Nephron (organoid): ENCODE measurements at regions not wholly inside any gene's neighbourhood (a gene's known extent, or its start where the extent isn't known, plus 50 kb on each side); places are given as distances from the start of the nearest gene placed in this dataset.
A peak's percentile ranks its signal among the peaks of the same experiment; 100 is the strongest.
"Not testable (repeated sequence)": the region's sequence is repeated elsewhere in the genome, so short reads cannot be mapped to it uniquely, and the experiment has no call there.

Experiments used
- H3K27ac Mint-ChIP-seq, 3 experiments: 2 replicates each; pipeline ENCODE4 v1.8.0; 2020; ENCODE audit warnings: mixed read lengths in 3 of 3, mild to moderate bottlenecking in 2 of 3, moderate library complexity in 1 of 3
- H3K27me3 Mint-ChIP-seq: 2 replicates; pipeline ENCODE4 v1.8.0; 2021; ENCODE audit warnings: low read depth, mild to moderate bottlenecking, moderate library complexity, mixed read lengths
- H3K36me3 Mint-ChIP-seq: 2 replicates; pipeline ENCODE4 v1.8.0; 2020; ENCODE audit warnings: low read depth, mixed read lengths
- H3K4me1 Mint-ChIP-seq: 2 replicates; pipeline ENCODE4 v1.8.0; 2020; ENCODE audit warnings: mixed read lengths
- H3K4me3 Mint-ChIP-seq, 3 experiments: 2 replicates each; pipeline ENCODE4 v1.8.0; 2020; ENCODE audit warnings: mild to moderate bottlenecking in 3 of 3, mixed read lengths in 3 of 3, moderate library complexity in 2 of 3
- H3K9me3 Mint-ChIP-seq: 2 replicates; pipeline ENCODE4 v1.8.0; 2020; ENCODE audit warnings: mixed read lengths
- CTCF ChIP-seq, 3 experiments: fragments of 200-600 bp; sonication (generic); IDR thresholded peaks; one replicate each; pipeline ENCODE4 v1.5.0; 2021; ENCODE audit warnings: antibody characterized with exemption in 3 of 3; ENCODE audit not compliant: unreplicated experiment in 3 of 3

- Mint-ChIP-seq H3K36me3 (no peaks in the 10 kb centered on the region), H3K4me3 (no peak overlapping the region), H3K27ac (no peak overlapping the region), H3K4me1 (no peaks in the 10 kb centered on the region), H3K9me3 (no peaks in the 10 kb centered on the region), H3K27me3 (no peaks in the 10 kb centered on the region)
- TF ChIP-seq CTCF (IDR thresholded peaks at IDR 0.05; ENCODE audit: unreplicated experiment in 3 of 3): peak in 2 of 3 experiments; percentile 20 to 24
These were observed 816.0 kb upstream of the PCDH10 start for GRCh38 chr4:132332932-132333723.

GRCh38 chr4:132333724-132334047 is 815.4 kb upstream of the PCDH10 start:
- TF ChIP-seq CTCF (IDR thresholded peaks at IDR 0.05; ENCODE audit: unreplicated experiment in 3 of 3): no peak

GRCh38 chr4:132334081-132334480 is 815.0 kb upstream of the PCDH10 start:
- H3K4me3 Mint-ChIP-seq: no peak overlapping the region
- H3K4me1 Mint-ChIP-seq: no peaks in the 10 kb centered on the region
- H3K36me3 Mint-ChIP-seq: no peaks in the 10 kb centered on the region
- no peak overlapping the region for H3K27ac Mint-ChIP-seq
- H3K27me3 Mint-ChIP-seq: no peaks in the 10 kb centered on the region
- H3K9me3 Mint-ChIP-seq: no peaks in the 10 kb centered on the region
- TF ChIP-seq CTCF (IDR thresholded peaks at IDR 0.05; ENCODE audit: unreplicated experiment in 3 of 3): no peak

More at GRCh38 chr4:132333724-132334047, 815.4 kb upstream of the PCDH10 start:
- Mint-ChIP-seq H3K27ac (no peak overlapping the region), H3K27me3 (no peaks in the 10 kb centered on the region), H3K4me3 (no peak overlapping the region), H3K9me3 (no peaks in the 10 kb centered on the region), H3K4me1 (no peaks in the 10 kb centered on the region), H3K36me3 (no peaks in the 10 kb centered on the region)

- TF ChIP-seq CTCF (IDR thresholded peaks at IDR 0.05; ENCODE audit: unreplicated experiment in 3 of 3): no peak
- no peaks in the 10 kb centered on the region for H3K4me1 Mint-ChIP-seq
- H3K36me3 Mint-ChIP-seq: no peaks in the 10 kb centered on the region
- no peak overlapping the region for H3K27ac Mint-ChIP-seq
- H3K4me3 Mint-ChIP-seq: no peak overlapping the region
- H3K27me3 Mint-ChIP-seq: no peaks in the 10 kb centered on the region
- peaks cover 6% of the 10 kb centered on the region for H3K9me3 Mint-ChIP-seq
These were observed 803.9 kb upstream of the PCDH10 start for GRCh38 chr4:132344924-132345828.

GRCh38 chr4:132346016-132346415 is 803.1 kb upstream of the PCDH10 start:
- Mint-ChIP-seq H3K4me1 (no peaks in the 10 kb centered on the region), H3K27ac (no peak overlapping the region), H3K36me3 (no peaks in the 10 kb centered on the region), H3K9me3 (peaks cover 6% of the 10 kb centered on the region), H3K27me3 (no peaks in the 10 kb centered on the region), H3K4me3 (no peak overlapping the region)
- no peak for TF ChIP-seq CTCF (IDR thresholded peaks at IDR 0.05; ENCODE audit: unreplicated experiment in 3 of 3)

- H3K36me3 Mint-ChIP-seq, H3K4me1 Mint-ChIP-seq, H3K27me3 Mint-ChIP-seq, H3K27ac Mint-ChIP-seq, H3K4me3 Mint-ChIP-seq: not testable (repeated sequence)
- peaks cover 12% of the 10 kb centered on the region for H3K9me3 Mint-ChIP-seq
These were observed 797.5 kb upstream of the PCDH10 start for GRCh38 chr4:132351606-132352005.
